ENCODE measurements at regions not wholly inside any gene's neighbourhood (a gene's known extent, or its start where the extent isn't known, plus 50 kb on each side); places are given as distances from the start of the nearest gene placed in this dataset.

GRCh38 chr14:38135106-38135867 is 72.4 kb upstream of the SSTR1 start:
- DNase-seq (ENCODE audit: extremely low read depth, low read depth) = no peak
- H3K4me3 ChIP-seq (replicated peaks; ENCODE audit: low read depth, low read length) = no peak overlapping the region
- TF ChIP-seq CTCF (IDR thresholded peaks at IDR 0.05; ENCODE audit: low read depth, low read length, missing control alignments) = no peak

- H3K4me3 ChIP-seq (replicated peaks; ENCODE audit: low read depth, low read length) = no peak overlapping the region
- no peak for DNase-seq (ENCODE audit: extremely low read depth, low read depth)
- no peak for TF ChIP-seq CTCF (IDR thresholded peaks at IDR 0.05; ENCODE audit: low read depth, low read length, missing control alignments)
Measured at GRCh38 chr14:38137005-38137404, 70.7 kb upstream of the SSTR1 start.

GRCh38 chr14:38138473-38139138 is 69.1 kb upstream of the SSTR1 start:
- no peak overlapping the region for H3K4me3 ChIP-seq (replicated peaks; ENCODE audit: low read depth, low read length)
- no peak for DNase-seq (ENCODE audit: extremely low read depth, low read depth)
- no peak for TF ChIP-seq CTCF (IDR thresholded peaks at IDR 0.05; ENCODE audit: low read depth, low read length, missing control alignments)

GRCh38 chr14:38139926-38140325 is 67.8 kb upstream of the SSTR1 start:
- no peak for TF ChIP-seq CTCF (IDR thresholded peaks at IDR 0.05; ENCODE audit: low read depth, low read length, missing control alignments)
- DNase-seq (ENCODE audit: extremely low read depth, low read depth) = no peak
- no peak overlapping the region for H3K4me3 ChIP-seq (replicated peaks; ENCODE audit: low read depth, low read length)

- no peak overlapping the region; the same call in 1 of the 2 replicates for H3K4me3 ChIP-seq (replicated peaks; ENCODE audit: low read depth, low read length)
- DNase-seq (ENCODE audit: extremely low read depth, low read depth) = no peak
- no peak for TF ChIP-seq CTCF (IDR thresholded peaks at IDR 0.05; ENCODE audit: low read depth, low read length, missing control alignments)
Measured at GRCh38 chr14:38143170-38143569, 64.5 kb upstream of the SSTR1 start.

- H3K4me3 ChIP-seq (replicated peaks; ENCODE audit: low read depth, low read length) = peak overlapping the region; percentile 12
- no peak for TF ChIP-seq CTCF (IDR thresholded peaks at IDR 0.05; ENCODE audit: low read depth, low read length, missing control alignments)
- DNase-seq (ENCODE audit: extremely low read depth, low read depth) = peak; percentile 44
Measured at GRCh38 chr14:38143659-38144505, 63.8 kb upstream of the SSTR1 start.

All from HFF-Myc (cell line).